Fibroblast of lung (primary cell): ENCODE measurements at regions not wholly inside any gene's neighbourhood (a gene's known extent, or its start where the extent isn't known, plus 50 kb on each side); places are given as distances from the start of the nearest gene placed in this dataset.

ENCODE experiments used
- DNase-seq, 2 donors: peaks; one replicate each; pipeline versions ENCODE4 v3.0.0 to v3.0.0-alpha.2; 2010; ENCODE audit warnings: low read depth in 2 of 2
- H2AFZ ChIP-seq: 2 replicates; pipeline ENCODE4 v1.5.1; 2012; ENCODE audit warnings: low read length, control low read depth, inconsistent platforms
- H3K27ac ChIP-seq: 2 replicates; pipeline ENCODE4 v1.5.1; 2011; ENCODE audit warnings: low read length, control low read depth; ENCODE audit not compliant: insufficient read depth
- H3K27me3 ChIP-seq: 2 replicates; pipeline ENCODE4 v1.5.1; 2011; ENCODE audit warnings: mild to moderate bottlenecking, low read length; ENCODE audit not compliant: control insufficient read depth, insufficient read depth
- H3K36me3 ChIP-seq: 2 replicates; pipeline ENCODE4 v1.5.1; 2011; ENCODE audit warnings: low read length; ENCODE audit not compliant: control insufficient read depth, insufficient read depth
- H3K4me1 ChIP-seq: 2 replicates; pipeline ENCODE4 v1.5.1; 2011; ENCODE audit warnings: low read length; ENCODE audit not compliant: control insufficient read depth, insufficient read depth; ENCODE audit errors: extremely low read depth
- H3K4me2 ChIP-seq: 2 replicates; pipeline ENCODE4 v1.5.1; 2011; ENCODE audit warnings: low read length, control low read depth; ENCODE audit not compliant: insufficient read depth; ENCODE audit errors: extremely low read depth
- H3K4me3 ChIP-seq, 4 experiments: fragments of 200-600 bp in 1 of 4; sonication (generic) in 1 of 4; replicated peaks in 1 of 4; 2 replicates each; pipeline ENCODE4 v1.5.1; 2011 to 2016; ENCODE audit warnings: low read length in 4 of 4, low read depth in 3 of 4, mild to moderate bottlenecking in 3 of 4, control low read depth in 2 of 4, inconsistent platforms in 1 of 4, mixed read lengths in 1 of 4; ENCODE audit not compliant: insufficient read depth in 1 of 4; ENCODE audit errors: control extremely low read depth in 1 of 4
- H3K79me2 ChIP-seq: 2 replicates; pipeline ENCODE4 v1.5.1; 2012; ENCODE audit warnings: mild to moderate bottlenecking, low read length, inconsistent platforms; ENCODE audit not compliant: control insufficient read depth, insufficient read depth
- H3K9ac ChIP-seq: 2 replicates; pipeline ENCODE4 v1.5.1; 2011; ENCODE audit warnings: mild to moderate bottlenecking, low read length, control low read depth; ENCODE audit not compliant: insufficient read depth
- H3K9me3 ChIP-seq: 2 replicates; pipeline ENCODE4 v1.5.1; 2012; ENCODE audit warnings: low read depth, low read length; ENCODE audit not compliant: control insufficient read depth, insufficient read depth
- H4K20me1 ChIP-seq: 2 replicates; pipeline ENCODE4 v1.5.1; 2011; ENCODE audit warnings: low read length; ENCODE audit not compliant: control insufficient read depth, insufficient read depth; ENCODE audit errors: extremely low read depth
- CTCF ChIP-seq, 2 donors: IDR thresholded peaks in 1 of 2; conservative IDR thresholded peaks in 1 of 2; 1 replicate in 1 of 2; 2 replicates in 1 of 2; pipeline ENCODE4 v1.5.1; 2011 to 2012; ENCODE audit warnings: low read length in 2 of 2, control low read depth in 1 of 2, inconsistent platforms in 1 of 2, low read depth in 1 of 2, mild to moderate bottlenecking in 1 of 2
- EZH2 ChIP-seq: IDR thresholded peaks from 2 replicates; pipeline ENCODE4 v1.5.1; 2012; ENCODE audit warnings: low read length, control low read depth, mild to moderate bottlenecking; ENCODE audit errors: missing control alignments

- TF ChIP-seq EZH2 (no peak), CTCF (conservative IDR thresholded peaks at IDR 0.05 in 1 of 2, IDR thresholded peaks at IDR 0.05 in 1 of 2; ENCODE audit: low read depth in 1 of 2, low read length in 2 of 2) (no peak)
- Histone ChIP-seq H3K9ac (no peak overlapping the region), H3K27ac (no peak overlapping the region), H3K9me3 (no peaks in the 10 kb centered on the region), H3K27me3 (no peaks in the 10 kb centered on the region), H3K4me3 (no peak overlapping the region), H3K4me2 (no peak overlapping the region), H3K36me3 (no peaks in the 10 kb centered on the region), H3K79me2 (no peaks in the 10 kb centered on the region), H4K20me1 (no peaks in the 10 kb centered on the region), H2AFZ (no peak overlapping the region), H3K4me1 (no peaks in the 10 kb centered on the region)
- no peak for DNase-seq
Observed at GRCh38 chr12:30211743-30212142, 428.0 kb upstream of the TMTC1 start.

GRCh38 chr12:30203981-30204380, 420.2 kb upstream of the TMTC1 start:
- no peaks in the 10 kb centered on the region for H3K4me1 ChIP-seq
- H3K27me3 ChIP-seq, result peaks cover 7% of the 10 kb centered on the region
- no peaks in the 10 kb centered on the region for H3K36me3 ChIP-seq
- H2AFZ ChIP-seq, result no peak overlapping the region
- no peak overlapping the region for H3K9ac ChIP-seq
- no peak overlapping the region for H3K4me3 ChIP-seq
- no peak overlapping the region for H3K4me2 ChIP-seq
- no peak for DNase-seq
- H3K79me2 ChIP-seq, result no peaks in the 10 kb centered on the region
- no peaks in the 10 kb centered on the region for H3K9me3 ChIP-seq
- TF ChIP-seq CTCF (conservative IDR thresholded peaks at IDR 0.05 in 1 of 2, IDR thresholded peaks at IDR 0.05 in 1 of 2; ENCODE audit: low read depth in 1 of 2, low read length in 2 of 2) (no peak), EZH2 (no peak)
- H3K27ac ChIP-seq, result no peak overlapping the region
- H4K20me1 ChIP-seq, result no peaks in the 10 kb centered on the region

- TF ChIP-seq EZH2 (no peak), CTCF (conservative IDR thresholded peaks at IDR 0.05 in 1 of 2, IDR thresholded peaks at IDR 0.05 in 1 of 2; ENCODE audit: low read depth in 1 of 2, low read length in 2 of 2) (no peak)
- no peak overlapping the region for H3K4me3 ChIP-seq
- H3K9ac ChIP-seq, result no peak overlapping the region
- no peaks in the 10 kb centered on the region for H3K4me1 ChIP-seq
- H3K36me3 ChIP-seq, result no peaks in the 10 kb centered on the region
- H4K20me1 ChIP-seq, result no peaks in the 10 kb centered on the region
- no peak overlapping the region for H3K4me2 ChIP-seq
- peaks cover 7% of the 10 kb centered on the region for H3K27me3 ChIP-seq
- DNase-seq, result no peak
- H3K9me3 ChIP-seq, result no peaks in the 10 kb centered on the region
- H3K27ac ChIP-seq, result no peak overlapping the region
- no peak overlapping the region for H2AFZ ChIP-seq
- no peaks in the 10 kb centered on the region for H3K79me2 ChIP-seq
Observed at GRCh38 chr12:30202521-30203254, 418.9 kb upstream of the TMTC1 start.
